ENCODE measurements at regions not wholly inside any gene's neighbourhood (a gene's known extent, or its start where the extent isn't known, plus 50 kb on each side); places are given as distances from the start of the nearest gene placed in this dataset.

DNA sequence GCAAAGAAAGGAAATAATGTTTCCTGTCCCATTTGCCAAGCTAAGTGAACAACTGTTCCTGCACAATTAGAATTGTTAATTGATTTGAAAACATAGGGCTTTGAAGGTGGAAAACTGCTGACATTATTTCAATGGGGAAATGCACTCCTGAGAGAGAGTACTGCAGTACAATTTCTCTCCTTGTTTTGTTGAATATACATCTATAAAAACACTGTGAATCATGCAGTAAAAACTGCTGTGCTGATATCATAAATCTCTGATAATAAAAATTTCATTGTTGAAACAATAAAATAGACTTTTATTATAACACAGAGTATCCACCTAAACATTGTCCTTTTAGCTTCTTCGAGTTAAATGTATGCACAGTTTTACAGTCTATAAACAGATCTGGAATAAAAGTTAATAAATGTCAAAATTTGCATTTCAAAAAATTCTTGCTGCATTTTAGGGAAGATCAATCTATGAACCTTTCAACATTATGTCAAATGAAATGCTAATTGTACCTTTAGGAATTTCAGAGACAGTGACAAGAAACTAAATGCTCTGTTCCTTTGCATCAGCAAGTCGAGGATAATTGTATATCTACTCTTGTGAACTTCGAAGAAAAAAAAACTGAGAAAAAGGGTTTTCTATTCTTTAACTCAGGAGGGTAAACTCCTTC, 328.2 kb upstream of the DACH1 start:
- TF ChIP-seq CTCF (conservative IDR thresholded peaks at IDR 0.05; ENCODE audit: low read depth, low read length) (no peak), EZH2 (IDR thresholded peaks at IDR 0.05; ENCODE audit: borderline replicate concordance, low read depth, low read length, poor library complexity, severe bottlenecking) (no peak)
- intact Hi-C loops (cut with micrococcal nuclease; ENCODE audit: unreplicated experiment), result no loop called here
- Histone ChIP-seq H3K4me3 (ENCODE audit: low read depth, low read length, poor library complexity, severe bottlenecking) (no peak overlapping the region), H3K27me3 (replicated peaks; ENCODE audit: insufficient read depth, low read depth, low read length, poor library complexity) (peaks cover 91% of the 10 kb centered on the region), H3K36me3 (ENCODE audit: insufficient read depth, low read length, poor library complexity, severe bottlenecking) (no peaks in the 10 kb centered on the region), H3K4me1 (ENCODE audit: insufficient read depth, low read length, poor library complexity, severe bottlenecking) (no peaks in the 10 kb centered on the region), H3K27ac (ENCODE audit: low read depth, low read length, poor library complexity, severe bottlenecking) (no peak overlapping the region), H3K9me3 (ENCODE audit: low read depth, low read length, poor library complexity, severe bottlenecking) (no peaks in the 10 kb centered on the region)
- ChIA-PET CTCF (no interaction called here), POLR2A (ENCODE audit: low non-redundant PET) (no interaction called here)
- DNase-seq (ENCODE audit: low spot score), result no peak
- no TSS peak for BruUV-seq (replicated peaks)

DNA sequence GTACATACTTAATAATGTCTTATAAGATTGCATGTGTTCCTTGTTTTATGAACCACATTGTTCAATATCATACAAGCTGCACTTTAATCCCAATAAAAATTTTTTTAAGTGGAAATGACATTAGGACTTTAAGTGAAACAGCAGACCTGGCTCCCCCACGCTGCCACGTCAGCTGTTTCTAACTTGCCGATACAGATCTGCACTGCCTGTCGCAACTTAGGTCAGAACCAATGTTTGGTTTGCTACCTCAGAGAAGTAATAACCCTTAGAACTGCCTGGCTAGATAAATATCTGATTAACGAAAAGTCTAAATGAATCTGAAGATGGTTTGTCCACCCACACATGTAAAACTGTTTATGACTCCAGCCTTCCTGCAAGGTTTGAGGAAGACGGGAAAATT, 327.5 kb upstream of the DACH1 start:
- Histone ChIP-seq H3K36me3 (ENCODE audit: insufficient read depth, low read length, poor library complexity, severe bottlenecking) (no peaks in the 10 kb centered on the region), H3K27ac (ENCODE audit: low read depth, low read length, poor library complexity, severe bottlenecking) (no peak overlapping the region), H3K27me3 (replicated peaks; ENCODE audit: insufficient read depth, low read depth, low read length, poor library complexity) (peaks cover 97% of the 10 kb centered on the region), H3K4me1 (ENCODE audit: insufficient read depth, low read length, poor library complexity, severe bottlenecking) (no peaks in the 10 kb centered on the region), H3K9me3 (ENCODE audit: low read depth, low read length, poor library complexity, severe bottlenecking) (no peaks in the 10 kb centered on the region), H3K4me3 (ENCODE audit: low read depth, low read length, poor library complexity, severe bottlenecking) (no peak overlapping the region)
- DNase-seq (ENCODE audit: low spot score), result no peak
- ChIA-PET POLR2A (ENCODE audit: low non-redundant PET) (no interaction called here), CTCF (no interaction called here)
- no TSS peak for BruUV-seq (replicated peaks)
- no peak for TF ChIP-seq EZH2 (IDR thresholded peaks at IDR 0.05; ENCODE audit: borderline replicate concordance, low read depth, low read length, poor library complexity, severe bottlenecking)
- TF ChIP-seq CTCF (conservative IDR thresholded peaks at IDR 0.05; ENCODE audit: low read depth, low read length), result no peak
- intact Hi-C loops (cut with micrococcal nuclease; ENCODE audit: unreplicated experiment), result no loop called here

GRCh38 chr13:72186730-72187422, 319.9 kb upstream of the DACH1 start:
- H3K27me3 ChIP-seq (replicated peaks; ENCODE audit: insufficient read depth, low read depth, low read length, poor library complexity), result peaks cover 79% of the 10 kb centered on the region
- no peak overlapping the region for H3K27ac ChIP-seq (ENCODE audit: low read depth, low read length, poor library complexity, severe bottlenecking)
- no peaks in the 10 kb centered on the region for H3K36me3 ChIP-seq (ENCODE audit: insufficient read depth, low read length, poor library complexity, severe bottlenecking)
- CTCF ChIA-PET, result no interaction called here
- H3K9me3 ChIP-seq (ENCODE audit: low read depth, low read length, poor library complexity, severe bottlenecking), result no peaks in the 10 kb centered on the region
- no peak for TF ChIP-seq EZH2 (IDR thresholded peaks at IDR 0.05; ENCODE audit: borderline replicate concordance, low read depth, low read length, poor library complexity, severe bottlenecking)
- TF ChIP-seq CTCF (conservative IDR thresholded peaks at IDR 0.05; ENCODE audit: low read depth, low read length), result no peak
- no peak for DNase-seq (ENCODE audit: low spot score)
- POLR2A ChIA-PET (ENCODE audit: low non-redundant PET), result no interaction called here
- H3K4me3 ChIP-seq (ENCODE audit: low read depth, low read length, poor library complexity, severe bottlenecking), result no peak overlapping the region
- no peaks in the 10 kb centered on the region for H3K4me1 ChIP-seq (ENCODE audit: insufficient read depth, low read length, poor library complexity, severe bottlenecking)
- intact Hi-C loops (cut with micrococcal nuclease; ENCODE audit: unreplicated experiment), result no loop called here
- BruUV-seq (replicated peaks), result no TSS peak
